Spleen (tissue), 11 donors: ENCODE measurements at regions not wholly inside any gene's neighbourhood (a gene's known extent, or its start where the extent isn't known, plus 50 kb on each side); places are given as distances from the start of the nearest gene placed in this dataset.

Source experiments
- DNase-seq: peaks from one replicate; pipeline ENCODE4 v3.0.0-alpha.2; 2020
- H3K27ac ChIP-seq, 8 donors: fragments of 200-600 bp; sonication (generic) in 7 of 8; 1 replicate in 4 of 8; 2 replicates in 4 of 8; pipeline versions ENCODE4 v1.5.0 to v1.8.0; 2016 to 2021; ENCODE audit warnings: inconsistent platforms in 4 of 8, mild to moderate bottlenecking in 4 of 8, moderate library complexity in 1 of 8
- H3K27me3 ChIP-seq, 7 donors: fragments of 200-600 bp; sonication (generic) in 6 of 7; replicated peaks in 1 of 7; 1 replicate in 4 of 7; 2 replicates in 3 of 7; pipeline versions ENCODE4 v1.5.0 to v1.8.0; 2016 to 2021; ENCODE audit warnings: inconsistent platforms in 3 of 7, mild to moderate bottlenecking in 1 of 7
- H3K36me3 ChIP-seq, 6 donors: fragments of 200-600 bp; sonication (generic) in 5 of 6; 1 replicate in 4 of 6; 2 replicates in 2 of 6; pipeline versions ENCODE4 v1.5.0 to v1.8.0; 2016 to 2021; ENCODE audit warnings: inconsistent platforms in 2 of 6
- H3K4me1 ChIP-seq, 6 donors: fragments of 200-600 bp; sonication (generic) in 5 of 6; 1 replicate in 3 of 6; 2 replicates in 3 of 6; pipeline versions ENCODE4 v1.5.0 to v1.8.0; 2016 to 2021; ENCODE audit warnings: inconsistent platforms in 3 of 6
- H3K4me3 ChIP-seq, 8 donors: fragments of 200-600 bp; sonication (generic) in 7 of 8; 1 replicate in 4 of 8; 2 replicates in 4 of 8; pipeline versions ENCODE4 v1.5.0 to v1.8.0; 2016 to 2021; ENCODE audit warnings: inconsistent platforms in 4 of 8, mild to moderate bottlenecking in 4 of 8, moderate library complexity in 2 of 8
- H3K9me3 ChIP-seq, 8 donors: fragments of 200-600 bp; sonication (generic) in 7 of 8; 1 replicate in 4 of 8; 2 replicates in 4 of 8; pipeline versions ENCODE4 v1.5.0 to v1.8.0; 2016 to 2021; ENCODE audit warnings: inconsistent platforms in 4 of 8
- CTCF ChIP-seq, 11 experiments: fragments of 200-600 bp in 7 of 11; fragments of 450-650 bp in 4 of 11; sonication (generic) in 4 of 11; IDR thresholded peaks in 8 of 11; conservative IDR thresholded peaks in 3 of 11; 1 replicate in 7 of 11; 2 replicates in 4 of 11; pipeline versions ENCODE4 v1.4.0 to v1.8.0; 2016 to 2021; ENCODE audit warnings: antibody characterized with exemption in 11 of 11, inconsistent platforms in 4 of 11, mild to moderate bottlenecking in 1 of 11
- POLR2A ChIP-seq, 3 donors: fragments of 450-650 bp; IDR thresholded peaks; one replicate each; pipeline ENCODE4 v1.5.1; 2017; ENCODE audit warnings: antibody characterized with exemption in 3 of 3, mild to moderate bottlenecking in 1 of 3
- POLR2AphosphoS5 ChIP-seq, 3 donors: sonication (generic); formaldehyde crosslinking; IDR thresholded peaks; one replicate each; pipeline ENCODE4 v1.5.1; 2017; ENCODE audit warnings: antibody characterized with exemption in 3 of 3
- WGBS, 5 donors: extraction: QIAGEN DNeasy Blood & Tissue Kit in 3 of 5; methylation state at CpG; one replicate each; pipeline versions ENCODE4 v1.1.5 to v1.1.7; 2013 to 2018; 5-methylcytosine and 5-hydroxymethylcytosine counted together
- intact Hi-C: fragments of 100-400 bp; cut with DNase I; formaldehyde crosslinking; loops from one replicate; pipeline ENCODE4 v1.15.0; 2023; ENCODE audit warnings: low total_unique reads
- donor health status: healthy with polysubstance abuse.
- donor health status: DM: no; HTN: no; CAD: no; lungs with moderate emphysema.
- donor health status: DM: no; HTN: no; CAD: no.
- donor health status: Bipolar disorder and iron deficiency.
- donor health status: healthy.
- donor health status: DM: no; HTN: no; CAD: no.
- donor health status: DM: yes; HTN: yes; CAD: no.

- no peaks in the 10 kb centered on the region for H3K4me1 ChIP-seq
- no peaks in the 10 kb centered on the region for H3K36me3 ChIP-seq
- DNase-seq, result no peak
- no peaks in the 10 kb centered on the region for H3K27me3 ChIP-seq
- 60 to 76% (median 74%) methylated on average over 2 of the region's 2 CpGs for WGBS, 5 donors
- no peak overlapping the region for H3K27ac ChIP-seq
- no peaks in the 10 kb centered on the region for H3K9me3 ChIP-seq
- no peak overlapping the region for H3K4me3 ChIP-seq
- TF ChIP-seq POLR2A (IDR thresholded peaks at IDR 0.05), result no peak
- intact Hi-C loops, result no loop called here
Measured at GRCh38 chr10:57692255-57692980, 575.3 kb downstream of the IPMK start.

GRCh38 chr10:57689596-57690297 lies 577.9 kb downstream of the IPMK start:
- Histone ChIP-seq H3K27ac (no peak overlapping the region), H3K36me3 (no peaks in the 10 kb centered on the region), H3K4me1 (no peaks in the 10 kb centered on the region), H3K9me3 (no peaks in the 10 kb centered on the region), H3K27me3 (no peaks in the 10 kb centered on the region), H3K4me3 (no peak overlapping the region)
- TF ChIP-seq CTCF (IDR thresholded peaks at IDR 0.05 in 8 of 11, conservative IDR thresholded peaks at IDR 0.05 in 3 of 11), result no peak
- TF ChIP-seq POLR2AphosphoS5 (IDR thresholded peaks at IDR 0.05), result no peak
- no peak for TF ChIP-seq POLR2A (IDR thresholded peaks at IDR 0.05)
- DNase-seq, result no peak
- intact Hi-C loops, result no loop called here
- 72 to 91% (median 82%) methylated on average over 5 of the region's 5 CpGs for WGBS, 5 donors

- WGBS, 5 donors, result 80 to 88% (median 86%) methylated on average over 1 of the region's 1 CpG
- H3K4me1 ChIP-seq, result no peaks in the 10 kb centered on the region
- no peaks in the 10 kb centered on the region for H3K36me3 ChIP-seq
- H3K27ac ChIP-seq, result no peak overlapping the region
- no peak overlapping the region for H3K4me3 ChIP-seq
- no peak for TF ChIP-seq POLR2AphosphoS5 (IDR thresholded peaks at IDR 0.05)
- no peak for TF ChIP-seq CTCF (IDR thresholded peaks at IDR 0.05 in 8 of 11, conservative IDR thresholded peaks at IDR 0.05 in 3 of 11)
- no peak for TF ChIP-seq POLR2A (IDR thresholded peaks at IDR 0.05)
- intact Hi-C loops, result no loop called here
- H3K9me3 ChIP-seq, result no peaks in the 10 kb centered on the region
- no peaks in the 10 kb centered on the region for H3K27me3 ChIP-seq
- DNase-seq, result no peak
Measured at GRCh38 chr10:57679916-57680315, 587.8 kb downstream of the IPMK start.

GRCh38 chr10:57675125-57675524 lies 592.6 kb downstream of the IPMK start:
- WGBS, 5 donors, result 5 to 98% (median 95%) methylated on average over 1 of the region's 1 CpG
- H3K9me3 ChIP-seq, result no peaks in the 10 kb centered on the region
- H3K4me1 ChIP-seq, result no peaks in the 10 kb centered on the region

More at GRCh38 chr10:57675125-57675524, 592.6 kb downstream of the IPMK start:
- Histone ChIP-seq H3K36me3 (no peaks in the 10 kb centered on the region), H3K27me3 (no peaks in the 10 kb centered on the region), H3K27ac (no peak overlapping the region), H3K4me3 (no peak overlapping the region)
- no peak for DNase-seq
- no peak for TF ChIP-seq POLR2AphosphoS5 (IDR thresholded peaks at IDR 0.05)
- no peak for TF ChIP-seq CTCF (IDR thresholded peaks at IDR 0.05 in 8 of 11, conservative IDR thresholded peaks at IDR 0.05 in 3 of 11)
- TF ChIP-seq POLR2A (IDR thresholded peaks at IDR 0.05), result no peak
- intact Hi-C loops, result no loop called here
